A673 (cell line): ENCODE measurements at regions not wholly inside any gene's neighbourhood (a gene's known extent, or its start where the extent isn't known, plus 50 kb on each side); places are given as distances from the start of the nearest gene placed in this dataset.
"Not testable (repeated sequence)": the region's sequence is repeated elsewhere in the genome, so short reads cannot be mapped to it uniquely, and the experiment has no call there.

Experiments used
- CTCF ChIP-seq: fragments of 300-800, 200-600 bp; sonication (generic); conservative IDR thresholded peaks from 2 replicates; pipeline ENCODE4 v1.5.1; 2017; ENCODE audit warnings: low read depth, mild to moderate bottlenecking, antibody characterized with exemption, low read length, moderate library complexity, mixed read lengths
- EZH2 ChIP-seq: fragments of 200-600 bp; sonication (generic); IDR thresholded peaks from 2 replicates; pipeline ENCODE4 v1.6.1; 2017; ENCODE audit warnings: borderline replicate concordance, low read depth, mild to moderate bottlenecking, mixed read lengths, antibody characterized with exemption, low read length; ENCODE audit not compliant: poor library complexity, severe bottlenecking

GRCh38 chr7:75226102-75226501, 133.7 kb downstream of the GTF2IRD2B start:
- TF ChIP-seq CTCF, EZH2: not testable (repeated sequence)
